Immature natural killer cell (primary cell): ENCODE measurements at regions not wholly inside any gene's neighbourhood (a gene's known extent, or its start where the extent isn't known, plus 50 kb on each side); places are given as distances from the start of the nearest gene placed in this dataset.

ENCODE experiments used
- DNase-seq, 3 donors: peaks; one replicate each; pipeline ENCODE4 v3.0.0; 2022; ENCODE audit warnings: mixed read lengths in 1 of 3
- H3K27ac Mint-ChIP-seq, 6 donors: one replicate each; pipeline ENCODE4 v1.8.0; 2020; ENCODE audit warnings: mixed read lengths in 6 of 6, mild to moderate bottlenecking in 5 of 6, inconsistent platforms in 4 of 6, moderate library complexity in 3 of 6
- H3K27me3 Mint-ChIP-seq, 3 donors: one replicate each; pipeline ENCODE4 v1.8.0; 2020 to 2021; ENCODE audit warnings: low read depth in 3 of 3, mild to moderate bottlenecking in 3 of 3, mixed read lengths in 3 of 3, moderate library complexity in 3 of 3, inconsistent platforms in 1 of 3
- H3K36me3 Mint-ChIP-seq, 3 donors: one replicate each; pipeline ENCODE4 v1.8.0; 2020; ENCODE audit warnings: mixed read lengths in 3 of 3, inconsistent platforms in 2 of 3, mild to moderate bottlenecking in 2 of 3
- H3K4me1 Mint-ChIP-seq, 2 donors: one replicate each; pipeline ENCODE4 v1.8.0; 2020; ENCODE audit warnings: inconsistent platforms in 2 of 2, mild to moderate bottlenecking in 2 of 2, mixed read lengths in 2 of 2, moderate library complexity in 1 of 2
- H3K4me3 Mint-ChIP-seq, 5 donors: one replicate each; pipeline ENCODE4 v1.8.0; 2020; ENCODE audit warnings: mild to moderate bottlenecking in 5 of 5, mixed read lengths in 5 of 5, inconsistent platforms in 3 of 5, moderate library complexity in 3 of 5
- H3K9me3 Mint-ChIP-seq, 6 donors: one replicate each; pipeline ENCODE4 v1.8.0; 2020; ENCODE audit warnings: mild to moderate bottlenecking in 6 of 6, mixed read lengths in 6 of 6, inconsistent platforms in 4 of 6, moderate library complexity in 3 of 6

- H3K4me1 Mint-ChIP-seq: no peaks in the 10 kb centered on the region
- no peak overlapping the region for H3K27ac Mint-ChIP-seq
- H3K9me3 Mint-ChIP-seq: peaks cover 11 to 41% (median 19%) of the 10 kb centered on the region in 6 donors
- no peak for DNase-seq
- no peak overlapping the region for H3K4me3 Mint-ChIP-seq
- peaks cover 0 to 2% (median 0%) of the 10 kb centered on the region in 3 donors for H3K27me3 Mint-ChIP-seq
- peaks cover 0 to 3% (median 0%) of the 10 kb centered on the region in 3 donors for H3K36me3 Mint-ChIP-seq
Measured at GRCh38 chr18:71471963-71472725, 1072.0 kb downstream of the CBLN2 start.

- H3K36me3 Mint-ChIP-seq: no peaks in the 10 kb centered on the region
- peaks cover 0 to 26% (median 13%) of the 10 kb centered on the region in 6 donors for H3K9me3 Mint-ChIP-seq
- H3K27ac Mint-ChIP-seq: no peak overlapping the region
- no peak for DNase-seq
- H3K4me1 Mint-ChIP-seq: no peaks in the 10 kb centered on the region
- no peaks in the 10 kb centered on the region for H3K27me3 Mint-ChIP-seq
- no peak overlapping the region for H3K4me3 Mint-ChIP-seq
Measured at GRCh38 chr18:71456206-71456605, 1087.9 kb downstream of the CBLN2 start.

GRCh38 chr18:71450257-71450656 lies 1093.9 kb downstream of the CBLN2 start:
- Mint-ChIP-seq H3K9me3 (peaks cover 5 to 29% (median 10%) of the 10 kb centered on the region in 6 donors), H3K27ac (no peak overlapping the region), H3K36me3 (no peaks in the 10 kb centered on the region), H3K4me3 (no peak overlapping the region), H3K27me3 (no peaks in the 10 kb centered on the region), H3K4me1 (no peaks in the 10 kb centered on the region)
- no peak for DNase-seq

- Mint-ChIP-seq H3K4me3 (no peak overlapping the region), H3K27me3 (no peaks in the 10 kb centered on the region), H3K9me3 (peaks cover 5 to 47% (median 25%) of the 10 kb centered on the region in 6 donors), H3K27ac (no peak overlapping the region), H3K36me3 (no peaks in the 10 kb centered on the region), H3K4me1 (no peaks in the 10 kb centered on the region)
- no peak for DNase-seq
Measured at GRCh38 chr18:71443706-71444480, 1100.2 kb downstream of the CBLN2 start.

- Mint-ChIP-seq H3K4me1 (no peaks in the 10 kb centered on the region), H3K27ac (no peak overlapping the region), H3K4me3 (no peak overlapping the region), H3K27me3 (no peaks in the 10 kb centered on the region), H3K9me3 (peaks cover 5 to 53% (median 29%) of the 10 kb centered on the region in 6 donors), H3K36me3 (no peaks in the 10 kb centered on the region)
- no peak for DNase-seq
Measured at GRCh38 chr18:71442731-71443141, 1101.4 kb downstream of the CBLN2 start.

- Mint-ChIP-seq H3K27me3 (peaks cover 0 to 2% (median 0%) of the 10 kb centered on the region in 3 donors), H3K27ac (no peak overlapping the region), H3K4me3 (no peak overlapping the region), H3K36me3 (no peaks in the 10 kb centered on the region), H3K4me1 (no peaks in the 10 kb centered on the region), H3K9me3 (peaks cover 2 to 44% (median 25%) of the 10 kb centered on the region in 6 donors)
- no peak for DNase-seq
Measured at GRCh38 chr18:71441156-71441555, 1103.0 kb downstream of the CBLN2 start.

- H3K27ac Mint-ChIP-seq: no peak overlapping the region
- H3K27me3 Mint-ChIP-seq: peaks cover 0 to 2% (median 0%) of the 10 kb centered on the region in 3 donors
- no peak overlapping the region for H3K4me3 Mint-ChIP-seq
- H3K9me3 Mint-ChIP-seq: peaks cover 3 to 33% (median 14%) of the 10 kb centered on the region in 6 donors
- H3K36me3 Mint-ChIP-seq: no peaks in the 10 kb centered on the region
- no peak for DNase-seq
- H3K4me1 Mint-ChIP-seq: no peaks in the 10 kb centered on the region
Measured at GRCh38 chr18:71437511-71437910, 1106.6 kb downstream of the CBLN2 start.

GRCh38 chr18:71433373-71433772 lies 1110.8 kb downstream of the CBLN2 start:
- H3K9me3 Mint-ChIP-seq: peaks cover 3 to 21% (median 9%) of the 10 kb centered on the region in 6 donors
- no peak overlapping the region for H3K4me3 Mint-ChIP-seq
- H3K4me1 Mint-ChIP-seq: no peaks in the 10 kb centered on the region
- peaks cover 0 to 2% (median 0%) of the 10 kb centered on the region in 3 donors for H3K27me3 Mint-ChIP-seq
- no peak overlapping the region for H3K27ac Mint-ChIP-seq
- no peak for DNase-seq
- H3K36me3 Mint-ChIP-seq: no peaks in the 10 kb centered on the region

- Mint-ChIP-seq H3K4me3 (no peak overlapping the region), H3K27me3 (no peaks in the 10 kb centered on the region), H3K36me3 (no peaks in the 10 kb centered on the region), H3K4me1 (no peaks in the 10 kb centered on the region), H3K9me3 (peaks cover 0 to 12% (median 5%) of the 10 kb centered on the region in 6 donors), H3K27ac (no peak overlapping the region)
- no peak for DNase-seq
Measured at GRCh38 chr18:71431689-71432088, 1112.5 kb downstream of the CBLN2 start.

GRCh38 chr18:71431171-71431570 lies 1113.0 kb downstream of the CBLN2 start:
- DNase-seq: no peak
- no peak overlapping the region for H3K27ac Mint-ChIP-seq
- peaks cover 0 to 12% (median 4%) of the 10 kb centered on the region in 6 donors for H3K9me3 Mint-ChIP-seq
- H3K27me3 Mint-ChIP-seq: no peaks in the 10 kb centered on the region
- H3K4me3 Mint-ChIP-seq: no peak overlapping the region
- H3K4me1 Mint-ChIP-seq: no peaks in the 10 kb centered on the region
- no peaks in the 10 kb centered on the region for H3K36me3 Mint-ChIP-seq

GRCh38 chr18:71426441-71426840 lies 1117.7 kb downstream of the CBLN2 start:
- no peak for DNase-seq
- H3K4me3 Mint-ChIP-seq: no peak overlapping the region
- H3K36me3 Mint-ChIP-seq: no peaks in the 10 kb centered on the region
- peaks cover 2 to 19% (median 12%) of the 10 kb centered on the region in 6 donors for H3K9me3 Mint-ChIP-seq
- no peaks in the 10 kb centered on the region for H3K27me3 Mint-ChIP-seq
- no peak overlapping the region for H3K27ac Mint-ChIP-seq
- no peaks in the 10 kb centered on the region for H3K4me1 Mint-ChIP-seq

- no peaks in the 10 kb centered on the region for H3K36me3 Mint-ChIP-seq
- no peak overlapping the region for H3K27ac Mint-ChIP-seq
- H3K4me1 Mint-ChIP-seq: no peaks in the 10 kb centered on the region
- H3K27me3 Mint-ChIP-seq: peaks cover 0 to 6% (median 0%) of the 10 kb centered on the region in 3 donors
- peaks cover 3 to 31% (median 9%) of the 10 kb centered on the region in 6 donors for H3K9me3 Mint-ChIP-seq
- no peak for DNase-seq
- H3K4me3 Mint-ChIP-seq: no peak overlapping the region
Measured at GRCh38 chr18:71405169-71405809, 1116.4 kb downstream of the SOCS6 start.

GRCh38 chr18:71403501-71403900 lies 1114.7 kb downstream of the SOCS6 start:
- Mint-ChIP-seq H3K27me3 (peaks cover 0 to 2% (median 0%) of the 10 kb centered on the region in 3 donors), H3K4me1 (no peaks in the 10 kb centered on the region), H3K9me3 (peaks cover 0 to 25% (median 9%) of the 10 kb centered on the region in 6 donors), H3K27ac (no peak overlapping the region), H3K4me3 (no peak overlapping the region), H3K36me3 (no peaks in the 10 kb centered on the region)
- no peak for DNase-seq

GRCh38 chr18:71398531-71398930 lies 1109.7 kb downstream of the SOCS6 start:
- H3K4me3 Mint-ChIP-seq: no peak overlapping the region
- H3K4me1 Mint-ChIP-seq: no peaks in the 10 kb centered on the region
- no peak for DNase-seq
- H3K27me3 Mint-ChIP-seq: no peaks in the 10 kb centered on the region
- H3K27ac Mint-ChIP-seq: no peak overlapping the region
- H3K9me3 Mint-ChIP-seq: peaks cover 6 to 23% (median 7%) of the 10 kb centered on the region in 6 donors
- no peaks in the 10 kb centered on the region for H3K36me3 Mint-ChIP-seq
